IPS-NIHi11 (cell line): ENCODE measurements at regions not wholly inside any gene's neighbourhood (a gene's known extent, or its start where the extent isn't known, plus 50 kb on each side); places are given as distances from the start of the nearest gene placed in this dataset.
A peak's percentile ranks its signal among the peaks of the same experiment; 100 is the strongest.
"Not testable (repeated sequence)": the region's sequence is repeated elsewhere in the genome, so short reads cannot be mapped to it uniquely, and the experiment has no call there.

ENCODE experiments used
- DNase-seq: peaks from one replicate; pipeline ENCODE4 v3.0.0; 2012; ENCODE audit warnings: mixed read lengths, low spot score

GRCh38 chr14:97798176-97798575, 1001.0 kb downstream of the VRK1 start:
- no peak for DNase-seq

- DNase-seq: no peak
Observed at GRCh38 chr14:97802430-97803373, 1005.5 kb downstream of the VRK1 start.

GRCh38 chr14:97804056-97804455, 1006.9 kb downstream of the VRK1 start:
- no peak for DNase-seq

GRCh38 chr14:97806891-97807290, 1009.7 kb downstream of the VRK1 start:
- DNase-seq: no peak

- not testable (repeated sequence) for DNase-seq
Observed at GRCh38 chr14:97808541-97808940, 1011.4 kb downstream of the VRK1 start.

- no peak for DNase-seq
Observed at GRCh38 chr14:97813556-97813955, 1016.4 kb downstream of the VRK1 start.

GRCh38 chr14:97820781-97821180, 1023.6 kb downstream of the VRK1 start:
- DNase-seq: no peak

- no peak for DNase-seq
Observed at GRCh38 chr14:97824218-97824617, 1027.0 kb downstream of the VRK1 start.

GRCh38 chr14:97827746-97828145, 1030.6 kb downstream of the VRK1 start:
- DNase-seq: no peak

GRCh38 chr14:97832776-97833175, 1035.6 kb downstream of the VRK1 start:
- no peak for DNase-seq

GRCh38 chr14:97838986-97839385, 1041.8 kb downstream of the VRK1 start:
- no peak for DNase-seq

- no peak for DNase-seq
Observed at GRCh38 chr14:97840159-97840558, 1043.0 kb downstream of the VRK1 start.

GRCh38 chr14:97841762-97842161, 1044.6 kb downstream of the VRK1 start:
- no peak for DNase-seq

- DNase-seq: no peak
Observed at GRCh38 chr14:97843066-97843465, 1045.9 kb downstream of the VRK1 start.

GRCh38 chr14:97844042-97844441, 1046.9 kb downstream of the VRK1 start:
- DNase-seq: no peak

- no peak for DNase-seq
Observed at GRCh38 chr14:97846156-97846555, 1049.0 kb downstream of the VRK1 start.

- DNase-seq: peak; percentile 42
Observed at GRCh38 chr14:97848317-97848980, 1051.3 kb downstream of the VRK1 start.

- no peak for DNase-seq
Observed at GRCh38 chr14:97850466-97850865, 1053.3 kb downstream of the VRK1 start.

- DNase-seq: no peak
Observed at GRCh38 chr14:97850886-97851285, 1053.7 kb downstream of the VRK1 start.

GRCh38 chr14:97851428-97851995, 1054.3 kb downstream of the VRK1 start:
- no peak for DNase-seq

- DNase-seq: peak; percentile 45
Observed at GRCh38 chr14:97854918-97855317, 1057.7 kb downstream of the VRK1 start.

- DNase-seq: no peak
Observed at GRCh38 chr14:97866195-97866594, 1069.0 kb downstream of the VRK1 start.

- DNase-seq: peak; percentile 47
Observed at GRCh38 chr14:97866664-97867063, 1069.5 kb downstream of the VRK1 start.
